Neutrophil (primary cell): ENCODE measurements at regions not wholly inside any gene's neighbourhood (a gene's known extent, or its start where the extent isn't known, plus 50 kb on each side); places are given as distances from the start of the nearest gene placed in this dataset.

ENCODE experiments used
- H3K27ac ChIP-seq: fragments of 200-600 bp; sonication (generic); 2 replicates; pipeline ENCODE4 v1.5.1; 2016; ENCODE audit warnings: mild to moderate bottlenecking, moderate library complexity
- H3K27me3 ChIP-seq: fragments of 200-600 bp; sonication (generic); 2 replicates; pipeline ENCODE4 v1.6.0; 2016; ENCODE audit warnings: mild to moderate bottlenecking
- H3K36me3 ChIP-seq: fragments of 200-600 bp; sonication (generic); 2 replicates; pipeline ENCODE4 v1.5.1; 2017
- H3K4me1 ChIP-seq, 2 experiments: fragments of 200-600 bp in 1 of 2; sonication (generic) in 1 of 2; 1 replicate in 1 of 2; 2 replicates in 1 of 2; pipeline versions ENCODE4 v1.5.1 to v1.6.1; 2013 to 2016; ENCODE audit warnings: low read depth in 1 of 2, low read length in 1 of 2, mild to moderate bottlenecking in 1 of 2, moderate library complexity in 1 of 2; ENCODE audit not compliant: control insufficient read depth in 1 of 2, insufficient read depth in 1 of 2
- H3K4me3 ChIP-seq, 2 experiments: fragments of 200-600 bp in 1 of 2; sonication (generic) in 1 of 2; 1 replicate in 1 of 2; 2 replicates in 1 of 2; pipeline ENCODE4 v1.5.1; 2013 to 2016; ENCODE audit warnings: low read depth in 1 of 2, low read length in 1 of 2, mild to moderate bottlenecking in 1 of 2, moderate library complexity in 1 of 2
- H3K9me3 ChIP-seq: fragments of 200-600 bp; sonication (generic); 2 replicates; pipeline ENCODE4 v1.5.1; 2016
- TF ChIP-seq, protein P1 (sequence below): fragments of 200-600 bp; sonication (generic); IDR thresholded peaks from 2 replicates; pipeline ENCODE4 v1.5.1; 2016; ENCODE audit warnings: antibody characterized with exemption

DNA sequence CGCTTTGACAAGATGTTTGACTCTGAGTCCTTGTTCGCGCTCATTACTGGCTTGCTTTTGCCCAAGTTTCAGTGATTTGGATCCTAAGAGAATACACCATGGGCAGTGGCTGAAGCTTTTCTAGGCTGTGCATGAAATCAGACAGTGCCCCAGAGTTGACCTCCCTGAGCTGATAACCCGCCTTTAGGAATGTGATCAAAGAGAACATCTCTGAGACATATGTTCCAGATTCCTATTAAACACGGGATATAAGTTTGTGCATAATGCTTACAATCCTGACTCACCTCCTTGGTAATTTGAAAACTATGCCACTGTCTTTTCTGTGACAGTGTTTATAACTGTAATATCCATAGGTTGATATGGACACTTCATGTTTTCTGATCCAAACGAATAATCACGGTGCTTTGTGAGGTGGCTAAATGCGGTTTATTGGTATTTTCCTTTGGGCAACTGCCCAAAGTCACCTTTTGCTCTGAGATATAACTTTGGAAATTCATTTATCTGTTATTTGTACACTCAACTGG lies 732.9 kb downstream of the MTRR start:
- TF ChIP-seq, protein P1, sequence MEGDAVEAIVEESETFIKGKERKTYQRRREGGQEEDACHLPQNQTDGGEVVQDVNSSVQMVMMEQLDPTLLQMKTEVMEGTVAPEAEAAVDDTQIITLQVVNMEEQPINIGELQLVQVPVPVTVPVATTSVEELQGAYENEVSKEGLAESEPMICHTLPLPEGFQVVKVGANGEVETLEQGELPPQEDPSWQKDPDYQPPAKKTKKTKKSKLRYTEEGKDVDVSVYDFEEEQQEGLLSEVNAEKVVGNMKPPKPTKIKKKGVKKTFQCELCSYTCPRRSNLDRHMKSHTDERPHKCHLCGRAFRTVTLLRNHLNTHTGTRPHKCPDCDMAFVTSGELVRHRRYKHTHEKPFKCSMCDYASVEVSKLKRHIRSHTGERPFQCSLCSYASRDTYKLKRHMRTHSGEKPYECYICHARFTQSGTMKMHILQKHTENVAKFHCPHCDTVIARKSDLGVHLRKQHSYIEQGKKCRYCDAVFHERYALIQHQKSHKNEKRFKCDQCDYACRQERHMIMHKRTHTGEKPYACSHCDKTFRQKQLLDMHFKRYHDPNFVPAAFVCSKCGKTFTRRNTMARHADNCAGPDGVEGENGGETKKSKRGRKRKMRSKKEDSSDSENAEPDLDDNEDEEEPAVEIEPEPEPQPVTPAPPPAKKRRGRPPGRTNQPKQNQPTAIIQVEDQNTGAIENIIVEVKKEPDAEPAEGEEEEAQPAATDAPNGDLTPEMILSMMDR: no peak
- Histone ChIP-seq H3K27me3 (no peaks in the 10 kb centered on the region), H3K4me3 (no peak overlapping the region)

DNA sequence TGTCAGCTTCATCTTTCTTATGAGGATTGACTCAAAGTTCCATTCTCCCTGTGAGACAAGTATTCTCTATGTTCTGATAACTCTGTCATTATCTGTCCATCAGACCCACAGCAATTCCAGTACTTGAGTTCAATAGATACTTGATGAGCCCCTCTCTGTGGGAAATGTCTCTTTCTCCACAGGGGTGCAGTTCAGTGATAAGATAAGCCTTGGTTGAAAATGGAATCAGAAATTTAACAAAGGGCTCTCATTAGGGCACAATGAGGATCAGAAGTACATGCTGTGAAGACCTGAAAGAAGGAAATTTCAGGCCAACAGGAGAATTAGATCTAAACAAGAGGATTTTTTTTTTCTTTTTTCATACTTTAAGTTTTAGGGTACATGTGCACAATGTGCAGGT lies 737.3 kb downstream of the MTRR start:
- H3K27me3 ChIP-seq: no peaks in the 10 kb centered on the region
- H3K27ac ChIP-seq: no peak overlapping the region
- H3K36me3 ChIP-seq: no peaks in the 10 kb centered on the region
- TF ChIP-seq, protein P1: no peak
- H3K9me3 ChIP-seq: no peaks in the 10 kb centered on the region
- no peak overlapping the region for H3K4me3 ChIP-seq
- no peaks in the 10 kb centered on the region for H3K4me1 ChIP-seq

More for the DNA sequence above, 732.9 kb downstream of the MTRR start:
- Histone ChIP-seq H3K9me3 (no peaks in the 10 kb centered on the region), H3K36me3 (no peaks in the 10 kb centered on the region), H3K4me1 (no peaks in the 10 kb centered on the region), H3K27ac (no peak overlapping the region)

DNA sequence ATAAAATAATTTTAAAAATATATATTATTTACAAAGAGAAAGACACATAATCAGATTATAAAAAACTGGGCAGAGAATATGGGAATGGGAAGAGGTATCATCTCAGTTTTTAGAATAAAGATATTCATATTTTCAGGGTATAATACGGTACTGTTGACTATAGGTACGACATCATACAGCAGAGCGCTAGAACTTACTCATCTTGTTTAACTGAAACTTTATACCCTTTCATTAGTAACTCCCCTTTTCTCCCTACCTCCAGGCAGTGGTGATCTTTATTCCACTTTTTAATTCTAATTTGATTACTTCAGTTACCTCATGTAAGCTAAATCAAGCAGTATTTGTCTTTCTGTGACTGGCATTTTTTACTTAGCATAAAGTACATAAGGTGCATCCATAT lies 742.1 kb downstream of the MTRR start:
- no peaks in the 10 kb centered on the region for H3K27me3 ChIP-seq
- TF ChIP-seq, protein P1: no peak
- no peak overlapping the region for H3K4me3 ChIP-seq
- no peak overlapping the region for H3K27ac ChIP-seq
- H3K9me3 ChIP-seq: no peaks in the 10 kb centered on the region
- H3K4me1 ChIP-seq: no peaks in the 10 kb centered on the region
- H3K36me3 ChIP-seq: no peaks in the 10 kb centered on the region

DNA sequence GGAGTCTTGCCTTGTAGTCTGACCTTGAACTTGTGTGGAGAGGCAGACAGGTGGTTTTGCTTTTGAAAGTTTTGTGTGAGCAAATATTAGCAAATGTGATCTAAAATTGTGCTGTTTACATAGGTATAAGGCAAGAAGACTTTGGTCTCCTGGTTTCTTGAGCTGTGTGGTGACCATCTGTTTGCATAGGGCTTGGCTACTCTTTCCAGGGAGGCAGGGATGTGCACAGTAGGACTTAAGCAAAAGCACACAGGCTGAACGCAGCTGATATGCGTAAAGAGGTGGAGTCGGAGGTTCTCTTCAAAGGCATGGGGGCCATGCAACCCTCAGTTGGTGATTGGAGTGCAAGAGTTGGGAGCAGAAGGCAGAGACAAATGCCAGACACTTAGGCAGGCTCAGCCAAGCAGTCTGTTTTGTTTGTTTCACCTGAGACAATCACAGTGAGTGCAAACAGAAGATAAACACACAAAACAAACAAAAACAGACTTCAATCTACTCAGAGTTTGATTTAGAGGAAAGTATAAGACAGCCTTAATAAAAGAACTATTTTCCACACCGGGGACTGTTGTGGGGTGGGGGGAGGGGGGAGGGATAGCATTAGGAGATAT lies 744.2 kb downstream of the MTRR start:
- Histone ChIP-seq H3K27ac (no peak overlapping the region), H3K4me3 (no peak overlapping the region), H3K27me3 (no peaks in the 10 kb centered on the region), H3K4me1 (no peaks in the 10 kb centered on the region), H3K9me3 (no peaks in the 10 kb centered on the region), H3K36me3 (no peaks in the 10 kb centered on the region)
- TF ChIP-seq, protein P1: no peak

DNA sequence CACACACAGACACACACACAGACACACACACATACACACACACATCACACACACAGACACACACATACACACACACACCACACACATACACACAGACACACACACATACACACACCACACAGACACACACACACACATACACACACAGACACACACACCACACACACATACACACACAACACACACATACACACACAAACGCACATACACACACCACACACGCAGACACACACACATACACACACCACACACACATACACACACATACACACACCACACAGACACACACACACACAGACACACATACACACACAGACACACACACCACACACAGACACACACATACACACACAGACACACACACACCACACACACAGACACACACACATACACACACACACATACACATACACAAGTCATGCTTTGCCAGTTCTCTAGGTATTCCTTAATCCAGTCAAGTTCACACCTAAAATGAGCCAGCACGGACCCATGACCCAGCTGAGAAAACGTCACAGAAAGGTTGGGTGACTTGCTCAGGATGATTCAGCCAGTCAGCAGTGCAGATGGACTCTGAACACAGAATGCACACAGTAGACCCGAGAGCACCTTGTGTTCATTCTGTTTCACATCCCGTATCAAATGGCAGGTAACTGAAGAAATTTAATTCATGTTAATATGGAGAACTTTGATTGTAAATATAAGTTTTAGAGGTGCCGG lies 746.4 kb downstream of the MTRR start:
- TF ChIP-seq, protein P1: no peak
- Histone ChIP-seq H3K4me3 (no peak overlapping the region), H3K4me1 (no peaks in the 10 kb centered on the region), H3K27ac (no peak overlapping the region), H3K36me3 (no peaks in the 10 kb centered on the region), H3K27me3 (no peaks in the 10 kb centered on the region), H3K9me3 (no peaks in the 10 kb centered on the region)
